ENCODE measurements at regions not wholly inside any gene's neighbourhood (a gene's known extent, or its start where the extent isn't known, plus 50 kb on each side); places are given as distances from the start of the nearest gene placed in this dataset.

GRCh38 chr3:135898774-135899173 lies 66.8 kb upstream of the PPP2R3A start:
- Histone ChIP-seq H3K27ac (ENCODE audit: extremely low read depth, low read depth, low read length) (no peak overlapping the region), H3K36me3 (ENCODE audit: control insufficient read depth, insufficient read depth, low read length) (no peaks in the 10 kb centered on the region), H3K9ac (ENCODE audit: insufficient read depth in 1 of 2, low read depth in 2 of 2, low read length in 2 of 2) (no peak overlapping the region), H3K79me2 (ENCODE audit: control insufficient read depth, insufficient read depth, low read length) (no peaks in the 10 kb centered on the region), H3K9me3 (replicated peaks; ENCODE audit: control insufficient read depth, insufficient read depth, low read depth, low read length) (no peaks in the 10 kb centered on the region), H2AFZ (ENCODE audit: low read depth, low read length) (no peak overlapping the region), H3K4me2 (ENCODE audit: insufficient read depth, low read length) (no peak overlapping the region), H3K9me1 (ENCODE audit: control insufficient read depth, insufficient read depth, low read length) (no peaks in the 10 kb centered on the region), H4K20me1 (replicated peaks; ENCODE audit: control insufficient read depth, insufficient read depth, low read length) (no peaks in the 10 kb centered on the region), H3K4me3 (no peak overlapping the region), H3K4me1 (replicated peaks in 1 of 2; ENCODE audit: control insufficient read depth in 2 of 2, insufficient read depth in 2 of 2, low read length in 2 of 2) (no peaks in the 10 kb centered on the region), H3K27me3 (ENCODE audit: control insufficient read depth in 2 of 2, insufficient read depth in 2 of 2, low read length in 2 of 2) (no peaks in the 10 kb centered on the region)
- CTCF ChIA-PET (ENCODE audit: low intra/inter-chr PET ratio) = no interaction called here
- TF ChIP-seq ZBTB40 (IDR thresholded peaks at IDR 0.05) = no peak
- TF ChIP-seq ZBTB40 (CRISPR knock-in tag; IDR thresholded peaks at IDR 0.05) = no peak
- TF ChIP-seq ZNF232 (CRISPR knock-in tag; IDR thresholded peaks at IDR 0.05) = no peak
- TF ChIP-seq, protein P1, sequence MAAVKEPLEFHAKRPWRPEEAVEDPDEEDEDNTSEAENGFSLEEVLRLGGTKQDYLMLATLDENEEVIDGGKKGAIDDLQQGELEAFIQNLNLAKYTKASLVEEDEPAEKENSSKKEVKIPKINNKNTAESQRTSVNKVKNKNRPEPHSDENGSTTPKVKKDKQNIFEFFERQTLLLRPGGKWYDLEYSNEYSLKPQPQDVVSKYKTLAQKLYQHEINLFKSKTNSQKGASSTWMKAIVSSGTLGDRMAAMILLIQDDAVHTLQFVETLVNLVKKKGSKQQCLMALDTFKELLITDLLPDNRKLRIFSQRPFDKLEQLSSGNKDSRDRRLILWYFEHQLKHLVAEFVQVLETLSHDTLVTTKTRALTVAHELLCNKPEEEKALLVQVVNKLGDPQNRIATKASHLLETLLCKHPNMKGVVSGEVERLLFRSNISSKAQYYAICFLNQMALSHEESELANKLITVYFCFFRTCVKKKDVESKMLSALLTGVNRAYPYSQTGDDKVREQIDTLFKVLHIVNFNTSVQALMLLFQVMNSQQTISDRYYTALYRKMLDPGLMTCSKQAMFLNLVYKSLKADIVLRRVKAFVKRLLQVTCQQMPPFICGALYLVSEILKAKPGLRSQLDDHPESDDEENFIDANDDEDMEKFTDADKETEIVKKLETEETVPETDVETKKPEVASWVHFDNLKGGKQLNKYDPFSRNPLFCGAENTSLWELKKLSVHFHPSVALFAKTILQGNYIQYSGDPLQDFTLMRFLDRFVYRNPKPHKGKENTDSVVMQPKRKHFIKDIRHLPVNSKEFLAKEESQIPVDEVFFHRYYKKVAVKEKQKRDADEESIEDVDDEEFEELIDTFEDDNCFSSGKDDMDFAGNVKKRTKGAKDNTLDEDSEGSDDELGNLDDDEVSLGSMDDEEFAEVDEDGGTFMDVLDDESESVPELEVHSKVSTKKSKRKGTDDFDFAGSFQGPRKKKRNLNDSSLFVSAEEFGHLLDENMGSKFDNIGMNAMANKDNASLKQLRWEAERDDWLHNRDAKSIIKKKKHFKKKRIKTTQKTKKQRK (IDR thresholded peaks at IDR 0.05; ENCODE audit: borderline replicate concordance, low read depth, low read length) = no peak
- ATAC-seq (no peak), FAIRE-seq (no peak), DNase-seq (ENCODE audit: extremely low read depth in 1 of 4, low spot score in 3 of 4) (no peak)
- intact Hi-C loops (cut with micrococcal nuclease) (loop anchor here (10.0 kb wide), 2 partner anchors 1104 to 1294 kb away; partner anchors contain the start of gene EPHB1), in situ Hi-C loops (cut with MboI) (loop anchor here (25.0 kb wide), 1 partner anchor 1111 kb away; the partner anchor contains the start of gene EPHB1)
- BruUV-seq (replicated peaks) = no TSS peak
- POLR2A ChIA-PET = no interaction called here
- 3% methylated on average over 3 of the region's 3 CpGs for WGBS (ENCODE audit: insufficient coverage, low coverage, missing lambda C conversion rate)

Measured in K562 (cell line).